GM19397 (cell line): ENCODE measurements at regions not wholly inside any gene's neighbourhood (a gene's known extent, or its start where the extent isn't known, plus 50 kb on each side); places are given as distances from the start of the nearest gene placed in this dataset.

Experiments
- ATAC-seq: cut with Tn5 transposase; IDR thresholded peaks from one replicate; pipeline ENCODE4 v1.9.1; 2021; ENCODE audit warnings: mild to moderate bottlenecking, moderate library complexity; ENCODE audit not compliant: unreplicated experiment

DNA sequence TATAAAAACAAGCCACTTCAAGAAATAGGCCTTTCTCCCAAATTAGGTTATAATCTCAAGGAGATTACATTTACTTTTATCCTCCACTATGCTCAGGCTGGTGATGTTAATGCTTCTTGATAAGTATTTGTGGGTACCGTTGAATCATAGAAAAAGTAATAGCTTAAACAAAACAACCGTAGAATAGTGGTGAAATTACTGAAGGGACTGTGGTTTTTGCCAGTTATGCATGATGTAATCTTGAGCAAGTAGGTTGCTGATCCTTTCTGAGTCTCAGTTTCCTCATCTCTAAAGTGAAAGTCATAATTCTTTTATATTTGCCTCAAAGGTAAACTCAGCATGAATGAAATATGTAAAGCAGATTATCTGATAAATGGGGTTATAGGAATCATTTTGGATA, 187.3 kb upstream of the JAG1 start:
- ATAC-seq, result no peak

DNA sequence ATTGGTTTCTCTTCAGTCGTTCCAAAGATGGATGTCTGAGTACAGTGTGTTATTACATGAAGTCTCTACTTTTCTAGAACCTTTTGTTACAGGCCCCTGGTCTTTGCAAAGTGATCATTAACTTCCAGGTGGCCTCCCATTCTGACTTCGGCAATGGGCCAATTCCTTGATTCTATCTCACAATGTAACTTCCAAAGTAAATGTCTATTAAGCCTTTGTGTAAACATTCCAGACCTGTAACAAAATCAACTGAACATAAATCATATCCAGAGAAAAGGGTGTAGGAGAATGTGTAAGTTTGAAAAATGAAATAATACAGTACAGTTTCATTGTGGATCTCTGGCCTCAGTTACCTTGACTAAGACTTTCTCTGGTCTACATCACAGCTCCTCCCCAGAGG, 187.8 kb upstream of the JAG1 start:
- ATAC-seq, result no peak

DNA sequence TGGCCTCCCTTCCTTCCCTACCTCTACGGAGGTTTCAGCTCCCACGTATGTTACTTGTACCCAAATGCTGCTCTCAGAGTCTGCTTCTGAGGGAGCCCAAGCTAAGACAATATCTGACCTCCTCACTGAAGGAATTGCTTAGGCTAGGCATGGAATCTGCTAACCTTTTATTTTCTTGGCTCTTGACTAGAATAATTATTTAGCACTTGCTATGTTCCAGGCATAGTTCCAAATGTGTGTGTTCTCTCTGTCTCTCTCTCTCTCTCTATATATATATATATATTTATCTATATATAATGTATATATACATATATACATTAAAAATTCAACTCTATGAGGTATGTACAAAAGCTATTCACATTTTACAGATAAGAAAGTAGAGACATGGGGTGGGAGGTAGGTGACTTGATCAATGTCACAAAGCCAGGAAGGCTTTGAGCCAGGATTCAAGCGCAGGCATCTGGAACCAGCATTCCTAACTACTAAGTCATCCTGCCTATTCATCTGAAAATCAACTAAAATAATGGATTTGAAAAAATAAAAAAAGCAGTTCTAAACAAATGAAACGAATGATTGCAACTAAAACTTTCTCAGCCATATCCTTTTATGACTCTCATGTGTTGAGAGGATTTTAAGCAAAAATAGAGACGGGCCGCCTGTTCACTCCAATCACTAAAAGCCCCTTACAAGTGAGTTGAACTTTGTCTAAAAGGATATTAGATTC, 189.7 kb upstream of the JAG1 start:
- no peak for ATAC-seq

DNA sequence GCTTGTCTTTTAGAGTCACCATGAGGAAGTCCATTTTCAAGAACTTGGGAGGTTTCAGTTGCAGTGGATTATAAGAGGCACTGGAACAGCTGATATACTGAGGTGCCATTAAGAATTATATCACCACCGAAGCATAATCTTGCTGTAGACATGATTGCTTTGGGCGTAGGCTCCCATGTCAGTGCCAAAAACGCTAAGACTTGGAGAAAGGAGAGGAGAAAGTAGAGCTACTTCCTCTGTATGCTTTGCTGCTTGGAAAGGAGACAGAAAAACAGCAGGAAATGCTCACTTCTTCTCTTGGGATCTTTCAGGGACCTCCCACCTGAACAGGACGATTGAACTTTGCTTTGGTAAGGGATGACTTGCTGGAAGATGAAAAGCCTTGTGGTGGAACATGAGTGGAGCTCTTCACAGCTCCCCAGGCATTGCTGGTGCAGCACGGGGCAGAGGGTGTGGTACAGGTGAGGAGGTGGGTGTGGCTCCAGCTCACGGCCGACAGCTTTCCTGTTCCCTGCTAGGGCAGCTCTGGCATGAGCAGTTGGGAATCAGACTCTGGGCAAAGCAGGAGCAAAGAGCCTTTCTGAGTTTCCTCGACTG, 190.4 kb upstream of the JAG1 start:
- ATAC-seq, result no peak

DNA sequence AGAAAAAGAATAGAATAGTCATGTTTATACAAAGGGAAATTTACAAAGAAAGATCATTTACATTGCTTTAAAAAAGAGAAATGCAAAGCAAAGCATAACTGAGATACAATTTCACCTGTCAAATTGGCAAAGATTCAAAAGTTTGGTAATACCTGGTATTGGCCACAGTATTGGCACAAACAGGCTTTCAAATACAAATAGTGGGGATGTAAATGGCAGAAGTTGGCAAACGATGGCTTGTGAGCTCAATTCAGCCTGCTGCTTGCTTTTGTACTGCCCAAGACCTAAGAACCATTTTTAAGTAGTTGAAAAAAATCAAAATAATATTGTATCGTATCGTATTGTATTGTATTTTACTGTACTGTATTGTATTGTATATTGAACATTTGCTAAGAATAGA, 194.5 kb upstream of the JAG1 start:
- ATAC-seq, result no peak

DNA sequence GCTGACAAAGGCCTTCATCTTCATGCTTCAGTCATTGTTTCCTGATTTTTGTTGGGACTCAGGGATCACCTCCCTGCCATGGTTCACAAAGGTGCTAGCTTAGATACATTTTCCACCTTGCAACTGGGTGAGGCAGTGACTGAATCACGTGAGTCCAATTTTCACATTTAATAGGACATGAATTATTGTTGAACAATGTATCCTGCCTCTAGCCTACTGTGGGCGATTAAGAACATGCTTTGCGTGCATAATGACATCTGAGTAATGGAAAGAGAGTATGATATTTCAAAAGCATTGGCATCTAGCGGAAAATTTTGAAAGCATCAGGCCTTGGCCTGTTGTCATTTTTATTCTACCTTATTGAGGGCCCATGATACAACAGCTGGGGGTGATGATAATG, 199.2 kb upstream of the JAG1 start:
- no peak for ATAC-seq

DNA sequence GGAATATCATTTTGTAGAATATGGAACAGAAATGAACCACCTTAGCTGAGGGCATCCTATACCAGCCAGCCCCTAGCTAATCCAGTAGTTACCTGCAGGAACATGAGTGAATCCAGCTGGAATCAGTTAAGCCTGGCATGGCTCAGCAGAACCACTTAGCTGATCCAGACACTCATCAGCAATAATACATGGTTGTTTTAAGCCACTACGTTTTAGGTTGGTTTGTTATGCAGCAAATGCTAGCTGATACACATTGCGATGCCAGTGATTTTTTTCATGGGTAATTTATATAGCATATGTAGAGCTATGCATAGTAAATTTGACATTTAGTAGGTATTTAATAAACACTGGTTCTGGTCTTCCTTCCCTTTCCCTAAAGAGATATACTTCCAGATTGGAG, 201.9 kb upstream of the JAG1 start:
- no peak for ATAC-seq

DNA sequence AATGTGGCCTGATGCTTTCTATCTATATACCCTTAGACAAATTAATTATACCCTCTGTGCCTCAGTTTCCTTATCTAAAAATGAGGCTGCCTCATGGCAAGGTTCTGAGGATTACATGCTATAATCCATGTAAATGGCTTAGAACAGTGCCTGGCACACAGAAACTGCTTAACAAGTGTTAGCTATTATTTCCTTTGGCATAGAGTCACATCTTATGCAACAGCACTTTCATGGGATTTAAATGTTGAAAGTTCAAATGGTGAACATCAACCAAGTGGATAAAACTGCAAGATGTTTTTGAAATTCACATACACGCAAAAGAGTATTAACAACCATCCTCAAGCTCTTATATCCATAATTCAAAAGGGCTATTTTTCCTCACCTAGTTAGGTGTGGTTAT, 202.8 kb upstream of the JAG1 start:
- no peak for ATAC-seq

DNA sequence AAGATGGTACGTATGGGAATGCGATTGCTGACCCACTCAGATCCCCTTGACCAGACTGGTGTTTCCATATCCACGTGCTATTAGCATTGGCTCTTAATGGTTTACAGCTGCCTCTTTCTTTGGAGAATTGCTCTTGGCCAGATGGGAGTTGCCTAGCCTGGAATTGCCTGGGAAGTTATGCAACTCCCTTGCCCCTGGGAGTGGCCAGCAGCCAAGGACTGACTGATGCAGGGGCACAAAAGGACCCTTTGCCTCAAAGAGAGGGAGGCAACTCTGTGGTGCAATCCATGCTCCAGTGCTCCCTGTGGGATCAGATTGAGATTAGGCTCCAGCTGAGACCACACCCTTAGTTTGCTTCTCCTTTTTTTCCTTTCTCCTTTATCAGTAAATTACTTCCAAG, 203.5 kb upstream of the JAG1 start:
- ATAC-seq, result no peak

DNA sequence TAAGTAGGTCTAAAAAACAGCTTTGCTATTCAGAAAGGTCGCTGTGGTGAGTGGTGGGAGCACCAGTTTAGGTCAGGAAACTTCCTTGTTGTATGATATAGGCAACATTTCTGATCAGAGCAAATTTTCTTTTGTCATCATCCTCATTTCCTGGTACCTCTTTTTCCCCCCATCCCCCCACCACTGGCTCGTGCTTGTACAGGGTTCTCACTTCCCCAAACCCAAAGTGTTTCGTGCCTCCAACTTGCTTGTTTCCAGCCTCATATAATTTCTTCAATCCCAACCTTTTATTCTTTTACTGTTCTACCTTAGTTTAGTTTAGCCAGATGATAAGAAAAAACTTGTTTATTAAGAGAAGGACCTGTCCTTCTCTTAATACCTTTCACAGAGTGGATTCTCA, 209.4 kb upstream of the JAG1 start:
- ATAC-seq, result no peak

DNA sequence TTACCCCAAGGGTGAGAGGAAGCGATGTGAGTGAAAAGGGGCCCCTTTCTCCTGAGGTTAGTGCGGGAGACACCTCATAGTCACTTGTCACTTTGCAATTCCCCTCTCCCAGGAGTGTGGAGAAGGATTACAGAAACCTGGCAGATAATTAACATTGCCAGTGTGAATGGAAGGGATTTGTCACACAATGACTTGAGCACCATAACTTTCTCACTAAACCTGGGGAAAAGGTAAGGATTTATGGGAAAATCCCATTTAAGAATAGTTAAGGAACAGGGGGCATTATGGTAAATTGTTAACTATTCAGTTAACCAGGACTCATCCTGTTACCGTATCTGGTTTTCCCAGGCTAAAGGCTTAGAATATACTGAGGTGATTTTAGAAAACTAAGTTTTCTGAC, 219.5 kb upstream of the JAG1 start:
- no peak for ATAC-seq

DNA sequence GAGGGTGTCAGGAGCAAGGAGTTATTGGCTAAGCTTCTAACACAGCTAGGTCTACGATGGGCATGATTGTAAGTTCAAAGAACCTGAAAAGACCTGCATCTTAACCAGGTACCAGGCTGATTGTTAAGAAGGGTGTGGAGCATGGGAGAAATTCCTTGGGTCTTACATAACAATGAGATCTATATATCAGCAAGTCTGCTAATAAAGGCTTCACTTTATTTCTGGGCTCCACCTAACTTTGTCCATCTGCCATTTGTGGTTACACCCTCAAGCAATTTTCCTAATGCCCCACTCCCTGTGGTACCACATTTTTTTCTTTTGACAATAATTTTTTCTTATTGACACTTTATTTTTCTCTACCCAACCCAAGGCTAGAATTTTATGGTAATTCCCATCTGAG, 223.5 kb upstream of the JAG1 start:
- no peak for ATAC-seq

DNA sequence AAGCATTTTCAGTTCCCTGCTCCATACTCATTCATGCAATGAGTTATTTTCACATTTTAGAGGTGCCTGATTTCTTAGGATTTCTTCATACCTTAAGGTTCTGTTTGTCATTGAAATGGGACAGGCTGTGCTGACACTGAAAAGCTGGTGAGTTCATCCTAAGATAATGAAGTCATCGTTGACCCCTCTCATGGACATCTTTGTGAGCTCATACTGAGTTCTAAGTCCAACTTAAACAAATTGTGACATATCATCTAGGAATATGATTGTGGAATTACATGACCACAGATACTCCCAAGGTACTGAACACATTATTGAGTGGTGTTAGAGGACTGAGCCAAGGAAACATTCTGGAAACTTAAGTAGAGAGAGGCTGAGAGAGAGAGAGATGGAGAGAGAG, 224.8 kb upstream of the JAG1 start:
- ATAC-seq, result no peak

DNA sequence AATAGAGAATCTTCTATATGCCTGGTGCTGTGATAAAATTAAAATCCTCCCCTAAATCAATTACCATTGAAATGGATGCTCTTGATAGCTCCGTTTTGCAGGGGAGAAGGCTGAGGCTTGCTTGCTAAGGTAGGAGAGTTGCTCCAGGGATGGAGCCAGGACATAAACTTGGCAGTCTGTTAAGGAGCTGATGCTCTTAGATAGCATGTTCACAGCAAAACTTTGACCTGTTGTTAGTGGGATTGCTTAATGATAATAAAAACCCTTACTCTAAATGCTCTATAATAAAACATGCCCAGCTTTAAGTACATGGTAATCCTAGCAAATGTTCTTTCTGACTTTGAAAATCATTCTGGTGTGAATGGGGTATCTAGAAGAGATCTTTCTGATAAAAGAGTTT, 228.4 kb upstream of the JAG1 start:
- ATAC-seq, result no peak

DNA sequence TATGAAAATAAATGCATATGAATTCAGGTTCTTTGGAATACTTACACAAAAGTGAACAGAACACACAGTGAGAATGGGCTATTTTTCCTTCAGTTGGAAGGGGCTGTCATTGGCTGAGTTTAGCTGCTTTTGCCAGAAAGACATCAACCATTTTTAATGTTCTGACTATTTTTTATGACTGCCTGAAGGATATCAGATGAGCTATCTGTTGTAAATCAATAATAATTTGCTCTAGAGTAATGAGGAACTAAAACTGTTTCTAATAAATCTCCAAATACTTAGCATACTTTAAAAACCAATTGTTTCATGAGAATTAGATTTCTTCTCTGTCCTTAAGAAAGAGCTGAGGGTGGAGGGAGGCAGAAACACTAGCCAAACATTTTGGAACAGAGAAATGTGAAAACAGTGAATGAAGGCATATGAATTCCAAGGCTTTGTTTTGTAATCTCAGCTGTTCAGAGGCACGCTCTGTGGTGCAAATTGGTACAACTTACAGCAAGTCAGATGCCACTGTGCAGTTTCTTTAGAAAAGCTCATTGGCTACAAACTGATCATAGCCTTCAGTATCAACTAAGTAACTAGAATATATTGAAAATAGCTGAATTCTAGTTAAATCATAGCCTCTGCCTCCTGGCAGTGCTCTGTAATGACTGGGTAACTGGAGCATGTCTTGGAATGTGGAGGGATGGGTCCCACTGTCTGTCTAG, 228.9 kb upstream of the JAG1 start:
- no peak for ATAC-seq

DNA sequence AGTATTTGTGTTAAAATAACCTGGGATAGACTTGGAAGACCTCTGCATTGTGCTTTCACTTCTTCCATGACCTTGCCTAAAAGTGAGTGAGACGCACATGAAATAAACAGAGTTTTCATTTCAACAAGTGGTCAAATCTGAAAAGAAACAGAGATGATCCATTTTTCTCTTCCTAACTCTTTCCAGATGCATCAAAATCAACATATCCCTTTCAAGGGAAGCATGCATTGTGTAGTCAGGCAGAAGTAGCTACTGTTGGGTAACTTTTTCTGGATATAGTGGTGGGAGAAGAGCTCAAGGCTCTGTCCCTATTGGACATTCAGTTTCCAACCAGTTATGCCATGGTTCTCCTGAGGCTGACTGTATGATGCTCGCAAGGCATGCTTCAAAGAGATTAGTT, 233.0 kb upstream of the JAG1 start:
- no peak for ATAC-seq

DNA sequence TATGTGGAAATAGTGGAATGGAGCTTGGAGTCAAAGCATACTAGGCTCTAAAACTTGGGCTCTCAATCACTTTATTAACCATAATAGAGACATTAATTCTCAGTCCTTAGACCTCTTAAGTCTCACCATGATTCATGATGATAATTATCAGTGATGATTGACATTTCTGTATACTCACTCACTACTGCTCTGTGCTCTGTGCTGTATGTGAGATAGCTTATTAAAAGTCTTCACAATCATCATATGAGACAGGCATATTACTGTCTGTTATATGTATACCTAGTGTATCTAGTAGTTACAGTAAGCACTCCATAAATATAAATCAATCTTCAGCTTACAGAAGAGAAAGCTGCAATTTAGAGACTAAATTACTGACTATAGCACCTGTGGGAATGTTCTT, 236.0 kb upstream of the JAG1 start:
- no peak for ATAC-seq

DNA sequence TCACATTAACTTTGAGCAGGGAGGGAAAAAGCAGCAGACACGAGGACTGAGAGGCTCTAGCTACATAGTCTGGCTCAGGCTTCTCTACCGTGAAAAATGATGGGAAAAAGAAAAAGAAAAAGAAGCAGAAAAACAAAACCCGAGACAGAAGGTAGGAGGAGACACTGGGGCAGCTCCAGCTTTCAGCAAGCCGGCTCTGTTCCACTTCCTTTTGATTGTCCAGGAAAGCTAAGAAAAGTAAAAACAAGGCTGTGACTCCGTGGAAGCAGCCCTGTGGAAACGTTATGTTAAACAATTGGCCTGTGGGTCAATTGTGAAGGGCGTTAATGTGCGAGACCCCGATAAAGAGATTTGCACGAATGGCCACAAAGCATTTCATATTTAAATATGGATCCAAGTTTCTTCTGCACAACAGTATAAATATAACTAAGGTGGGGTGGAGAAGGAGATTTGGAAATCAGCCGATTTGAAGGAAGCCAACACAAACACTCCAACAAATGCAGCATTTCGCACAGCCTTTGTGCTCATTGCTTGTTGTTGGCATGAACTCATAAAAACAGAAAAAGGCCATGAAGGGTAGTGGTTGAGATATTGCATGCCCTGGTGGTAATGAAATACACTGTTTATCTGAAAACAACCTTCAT, 236.9 kb upstream of the JAG1 start:
- no peak for ATAC-seq

DNA sequence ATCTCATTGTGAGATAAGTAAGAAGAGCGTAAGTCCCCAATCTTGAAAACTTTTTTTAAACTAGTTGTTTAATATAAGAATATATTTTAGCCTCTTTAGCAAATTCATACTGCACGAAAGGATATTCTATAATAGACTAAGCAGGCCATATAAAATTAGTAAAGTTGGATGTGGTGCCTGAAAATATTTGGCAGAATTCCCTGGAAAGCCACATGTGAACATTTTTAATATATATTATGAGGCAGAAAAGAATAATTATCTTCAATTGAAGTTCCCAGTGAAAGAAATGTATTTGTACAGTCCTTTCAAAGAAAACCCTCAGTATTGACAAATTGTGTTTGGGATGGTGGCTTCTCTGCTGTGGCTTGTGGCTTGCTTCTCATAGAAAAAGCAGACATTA, 237.5 kb upstream of the JAG1 start:
- no peak for ATAC-seq

DNA sequence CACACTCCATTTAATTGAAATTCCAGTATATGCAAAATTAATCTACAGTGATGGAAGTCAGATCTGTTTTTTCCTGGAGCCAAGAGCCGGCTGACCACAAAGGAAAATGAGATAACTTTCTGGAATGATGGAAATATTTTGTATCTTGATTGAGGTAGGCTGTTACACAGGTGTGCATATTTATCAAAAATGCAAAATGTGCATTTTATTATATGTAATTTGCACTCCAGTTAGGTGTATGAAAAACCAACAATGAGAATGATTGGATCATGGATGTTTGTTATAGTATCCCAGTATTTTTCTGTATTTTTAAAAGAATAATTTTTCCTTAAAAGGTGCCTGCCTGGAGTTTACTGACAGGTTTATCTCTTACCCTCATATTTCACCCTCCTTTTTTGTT, 242.0 kb upstream of the JAG1 start:
- no peak for ATAC-seq

DNA sequence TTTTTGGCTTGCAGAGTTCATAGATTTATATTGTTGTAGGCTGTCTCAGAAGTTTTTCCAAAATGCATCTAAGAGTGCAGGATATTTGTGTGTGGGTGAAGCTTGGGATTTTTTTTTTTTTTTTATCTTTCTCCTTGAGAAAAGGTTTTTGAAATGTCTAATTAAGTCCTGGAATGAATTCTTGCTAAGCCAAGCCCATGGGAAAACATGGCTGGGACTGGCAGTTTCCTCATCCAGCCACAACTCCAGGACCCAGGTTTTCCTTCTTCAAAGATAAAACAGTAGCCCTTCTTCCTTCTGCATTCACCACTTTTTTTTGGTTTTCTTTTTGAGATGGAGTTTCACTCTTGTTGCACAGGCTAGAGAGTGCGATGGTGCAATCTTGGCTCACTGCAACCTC, 242.5 kb upstream of the JAG1 start:
- ATAC-seq, result no peak

DNA sequence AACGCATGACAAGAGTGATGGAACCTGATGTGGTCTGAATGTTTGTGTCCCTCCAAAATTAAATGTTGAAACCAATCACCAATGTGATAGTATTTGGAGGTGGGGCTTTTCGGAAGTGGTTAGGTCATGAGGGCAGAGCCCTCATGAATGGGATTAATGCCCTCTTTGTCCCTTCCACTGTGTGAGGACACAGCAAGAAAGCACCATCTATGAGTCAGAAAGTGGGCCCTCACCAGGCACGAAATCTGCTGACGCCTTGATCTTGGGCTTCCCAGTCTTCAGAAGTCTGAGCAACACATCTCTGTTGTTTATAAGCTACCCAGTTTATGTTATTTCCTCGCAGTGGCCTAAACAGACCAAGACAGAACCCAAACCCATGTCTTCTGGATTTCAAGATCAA, 244.0 kb upstream of the JAG1 start:
- no peak for ATAC-seq
